ENCODE measurements at regions not wholly inside any gene's neighbourhood (a gene's known extent, or its start where the extent isn't known, plus 50 kb on each side); places are given as distances from the start of the nearest gene placed in this dataset.

DNA sequence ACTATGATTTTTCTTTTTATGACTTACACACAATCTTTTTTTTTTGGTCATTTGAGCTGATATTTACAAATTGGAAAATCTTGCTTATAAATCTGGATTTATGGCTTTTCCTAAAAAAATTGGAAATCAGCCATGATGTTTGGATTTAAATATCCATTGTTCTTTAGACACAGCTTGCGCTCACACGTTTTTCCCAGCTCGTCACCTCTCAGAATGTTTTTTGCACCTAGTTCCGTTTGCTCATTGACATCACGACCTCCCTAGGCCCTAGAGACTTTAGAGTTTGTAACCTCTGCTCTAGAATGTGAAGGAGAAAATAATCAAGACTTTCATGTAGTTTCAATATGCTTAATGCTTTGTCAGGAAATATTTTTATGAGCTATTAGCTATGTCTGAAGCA, 930.5 kb downstream of the TLE4 start:
- TF ChIP-seq, protein P1, sequence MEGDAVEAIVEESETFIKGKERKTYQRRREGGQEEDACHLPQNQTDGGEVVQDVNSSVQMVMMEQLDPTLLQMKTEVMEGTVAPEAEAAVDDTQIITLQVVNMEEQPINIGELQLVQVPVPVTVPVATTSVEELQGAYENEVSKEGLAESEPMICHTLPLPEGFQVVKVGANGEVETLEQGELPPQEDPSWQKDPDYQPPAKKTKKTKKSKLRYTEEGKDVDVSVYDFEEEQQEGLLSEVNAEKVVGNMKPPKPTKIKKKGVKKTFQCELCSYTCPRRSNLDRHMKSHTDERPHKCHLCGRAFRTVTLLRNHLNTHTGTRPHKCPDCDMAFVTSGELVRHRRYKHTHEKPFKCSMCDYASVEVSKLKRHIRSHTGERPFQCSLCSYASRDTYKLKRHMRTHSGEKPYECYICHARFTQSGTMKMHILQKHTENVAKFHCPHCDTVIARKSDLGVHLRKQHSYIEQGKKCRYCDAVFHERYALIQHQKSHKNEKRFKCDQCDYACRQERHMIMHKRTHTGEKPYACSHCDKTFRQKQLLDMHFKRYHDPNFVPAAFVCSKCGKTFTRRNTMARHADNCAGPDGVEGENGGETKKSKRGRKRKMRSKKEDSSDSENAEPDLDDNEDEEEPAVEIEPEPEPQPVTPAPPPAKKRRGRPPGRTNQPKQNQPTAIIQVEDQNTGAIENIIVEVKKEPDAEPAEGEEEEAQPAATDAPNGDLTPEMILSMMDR (conservative IDR thresholded peaks at IDR 0.05): no peak
- TF ChIP-seq ZFX (IDR thresholded peaks at IDR 0.05): no peak

Data from C4-2B (cell line).